ENCODE measurements at regions not wholly inside any gene's neighbourhood (a gene's known extent, or its start where the extent isn't known, plus 50 kb on each side); places are given as distances from the start of the nearest gene placed in this dataset.

DNA sequence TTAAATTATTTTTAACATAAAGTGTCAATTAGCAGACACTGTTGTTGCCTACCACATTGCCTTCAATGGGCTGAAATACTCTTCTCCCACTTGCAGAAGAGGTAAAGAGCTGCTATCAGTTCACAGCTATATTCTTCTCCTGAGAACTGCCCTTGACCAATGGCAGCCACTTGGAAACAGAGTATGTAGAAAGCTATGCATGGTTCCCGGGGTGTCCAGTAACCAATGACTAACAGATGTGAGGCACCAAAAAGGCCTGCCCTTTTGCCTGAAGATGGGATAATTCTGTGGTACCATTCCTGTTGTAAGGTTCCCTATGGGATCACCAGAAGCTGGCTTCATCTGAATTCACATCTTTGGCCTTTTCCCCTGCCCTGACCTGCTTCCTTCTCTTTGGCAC, 181.4 kb upstream of the MAP3K1 start:
- TF ChIP-seq GATA2 (IDR thresholded peaks at IDR 0.05; ENCODE audit: low read depth, low read length) = no peak
- TF ChIP-seq GATA3 (IDR thresholded peaks at IDR 0.05; ENCODE audit: low read depth, low read length) = no peak

Data from SH-SY5Y (cell line).